Tibial nerve (tissue), 4 donors: ENCODE measurements at regions not wholly inside any gene's neighbourhood (a gene's known extent, or its start where the extent isn't known, plus 50 kb on each side); places are given as distances from the start of the nearest gene placed in this dataset.

ENCODE experiments used
- DNase-seq, 2 donors: peaks; one replicate each; pipeline ENCODE4 v3.0.0-alpha.2; 2019; ENCODE audit warnings: low spot score in 2 of 2
- H3K27ac ChIP-seq, 4 donors: fragments of 200-600 bp; sonication (generic) in 3 of 4; one replicate each; pipeline ENCODE4 v1.5.1; 2017 to 2019; ENCODE audit warnings: mild to moderate bottlenecking in 1 of 4
- H3K27me3 ChIP-seq, 2 donors: fragments of 200-600 bp; sonication (generic) in 1 of 2; one replicate each; pipeline versions ENCODE4 v1.5.1 to v1.6.0; 2017 to 2019
- H3K36me3 ChIP-seq, 3 donors: fragments of 200-600 bp; sonication (generic); one replicate each; pipeline ENCODE4 v1.5.1; 2018 to 2019
- H3K4me1 ChIP-seq, 4 donors: fragments of 200-600 bp; sonication (generic) in 3 of 4; one replicate each; pipeline ENCODE4 v1.5.1; 2017 to 2019
- H3K4me3 ChIP-seq, 4 donors: fragments of 200-600 bp; sonication (generic) in 3 of 4; one replicate each; pipeline ENCODE4 v1.5.1; 2017 to 2019; ENCODE audit warnings: mild to moderate bottlenecking in 1 of 4, moderate library complexity in 1 of 4
- H3K9me3 ChIP-seq, 4 donors: fragments of 200-600 bp; sonication (generic) in 3 of 4; one replicate each; pipeline ENCODE4 v1.5.1; 2017 to 2019
- CTCF ChIP-seq, 5 experiments: fragments of 200-600 bp in 3 of 5; fragments of 450-650 bp in 2 of 5; sonication (generic) in 3 of 5; IDR thresholded peaks; one replicate each; pipeline ENCODE4 v1.5.1; 2016 to 2019; ENCODE audit warnings: antibody characterized with exemption in 5 of 5, mild to moderate bottlenecking in 3 of 5, moderate library complexity in 2 of 5
- EP300 ChIP-seq, 2 donors: sonication (generic); formaldehyde crosslinking; IDR thresholded peaks; one replicate each; pipeline ENCODE4 v1.6.1; 2017; ENCODE audit warnings: antibody characterized with exemption in 2 of 2, mild to moderate bottlenecking in 1 of 2
- POLR2A ChIP-seq, 2 donors: fragments of 450-650 bp; IDR thresholded peaks; one replicate each; pipeline ENCODE4 v1.6.1; 2017; ENCODE audit warnings: antibody characterized with exemption in 2 of 2, mild to moderate bottlenecking in 2 of 2, moderate library complexity in 2 of 2
- WGBS, 2 donors: methylation state at CpG; one replicate each; pipeline ENCODE4 v1.1.5; 2018; 5-methylcytosine and 5-hydroxymethylcytosine counted together

- DNase-seq, result no peak
- peaks cover 0 to 52% of the 10 kb centered on the region in 2 donors for H3K27me3 ChIP-seq
- no peak overlapping the region for H3K27ac ChIP-seq
- peaks cover 0 to under 1% (median 0%) of the 10 kb centered on the region in 4 donors for H3K9me3 ChIP-seq
- no peak overlapping the region for H3K4me3 ChIP-seq
- no peaks in the 10 kb centered on the region for H3K36me3 ChIP-seq
- 96 to 97% methylated on average over 13 of the region's 13 CpGs for WGBS, 2 donors
- TF ChIP-seq EP300 (IDR thresholded peaks at IDR 0.05), result no peak
- no peak for TF ChIP-seq POLR2A (IDR thresholded peaks at IDR 0.05)
- TF ChIP-seq CTCF (IDR thresholded peaks at IDR 0.05), result no peak
- H3K4me1 ChIP-seq, result no peaks in the 10 kb centered on the region
Observed at GRCh38 chr21:33152732-33153130, 77.0 kb upstream of the IFNAR2 start.

- WGBS, 2 donors, result 74 to 83% methylated on average over 1 of the region's 1 CpG
- TF ChIP-seq CTCF (IDR thresholded peaks at IDR 0.05) (no peak), EP300 (IDR thresholded peaks at IDR 0.05) (no peak), POLR2A (IDR thresholded peaks at IDR 0.05) (no peak)
- peaks cover 0 to 15% (median 0%) of the 10 kb centered on the region in 4 donors for H3K9me3 ChIP-seq
- peaks cover 0 to 31% of the 10 kb centered on the region in 2 donors for H3K27me3 ChIP-seq
- DNase-seq, result no peak
- no peak overlapping the region for H3K27ac ChIP-seq
- no peak overlapping the region for H3K4me3 ChIP-seq
- H3K36me3 ChIP-seq, result no peaks in the 10 kb centered on the region
- no peaks in the 10 kb centered on the region for H3K4me1 ChIP-seq
Observed at GRCh38 chr21:33155005-33155404, 74.7 kb upstream of the IFNAR2 start.

GRCh38 chr21:33155422-33155821 is 74.3 kb upstream of the IFNAR2 start:
- no peaks in the 10 kb centered on the region for H3K36me3 ChIP-seq
- TF ChIP-seq POLR2A (IDR thresholded peaks at IDR 0.05) (no peak), CTCF (IDR thresholded peaks at IDR 0.05) (no peak), EP300 (IDR thresholded peaks at IDR 0.05) (no peak)
- H3K9me3 ChIP-seq, result peaks cover 0 to 15% (median 0%) of the 10 kb centered on the region in 4 donors
- H3K27me3 ChIP-seq, result peaks cover 0 to 30% of the 10 kb centered on the region in 2 donors
- no peak overlapping the region for H3K4me3 ChIP-seq
- no peaks in the 10 kb centered on the region for H3K4me1 ChIP-seq
- 30 to 40% methylated on average over 6 of the region's 6 CpGs for WGBS, 2 donors
- no peak for DNase-seq
- no peak overlapping the region for H3K27ac ChIP-seq

GRCh38 chr21:33157303-33157702 is 72.4 kb upstream of the IFNAR2 start:
- H3K27me3 ChIP-seq, result peaks cover 0 to 18% of the 10 kb centered on the region in 2 donors
- DNase-seq, result no peak
- peaks cover 0 to 15% (median 0%) of the 10 kb centered on the region in 4 donors for H3K9me3 ChIP-seq
- WGBS, 2 donors, result 3 to 7% methylated on average over 3 of the region's 3 CpGs
- TF ChIP-seq EP300 (IDR thresholded peaks at IDR 0.05) (no peak), CTCF (IDR thresholded peaks at IDR 0.05) (no peak), POLR2A (IDR thresholded peaks at IDR 0.05) (no peak)
- H3K4me1 ChIP-seq, result peaks cover 0 to 3% (median 0%) of the 10 kb centered on the region in 4 donors
- H3K36me3 ChIP-seq, result no peaks in the 10 kb centered on the region
- H3K27ac ChIP-seq, result no peak overlapping the region
- no peak overlapping the region for H3K4me3 ChIP-seq

GRCh38 chr21:33158654-33159053 is 71.1 kb upstream of the IFNAR2 start:
- 69 to 100% methylated on average over 1 of the region's 1 CpG for WGBS, 2 donors
- H3K4me1 ChIP-seq, result peaks cover 0 to 11% (median 0%) of the 10 kb centered on the region in 4 donors
- peaks cover 0 to 15% (median 0%) of the 10 kb centered on the region in 4 donors for H3K9me3 ChIP-seq
- H3K36me3 ChIP-seq, result no peaks in the 10 kb centered on the region
- H3K27ac ChIP-seq, result no peak overlapping the region
- DNase-seq, result no peak
- TF ChIP-seq CTCF (IDR thresholded peaks at IDR 0.05) (no peak), POLR2A (IDR thresholded peaks at IDR 0.05) (no peak), EP300 (IDR thresholded peaks at IDR 0.05) (no peak)
- H3K27me3 ChIP-seq, result peaks cover 0 to 9% of the 10 kb centered on the region in 2 donors
- H3K4me3 ChIP-seq, result no peak overlapping the region
